Panc1 (cell line): ENCODE measurements at regions not wholly inside any gene's neighbourhood (a gene's known extent, or its start where the extent isn't known, plus 50 kb on each side); places are given as distances from the start of the nearest gene placed in this dataset.

ENCODE experiments used
- CTCF ChIP-seq: fragments of 450-650 bp; IDR thresholded peaks from 2 replicates; pipeline ENCODE4 v1.5.1; 2017; ENCODE audit warnings: mild to moderate bottlenecking
- POLR2AphosphoS5 ChIP-seq: IDR thresholded peaks from 2 replicates; pipeline ENCODE4 v1.6.1; 2012; ENCODE audit warnings: mild to moderate bottlenecking, low read depth, low read length, moderate library complexity
- TCF7L2 ChIP-seq: IDR thresholded peaks from 2 replicates; pipeline ENCODE4 v1.6.1; 2011; ENCODE audit warnings: mild to moderate bottlenecking, low read depth, low read length, inconsistent platforms

GRCh38 chr9:108417312-108417711, 438.5 kb downstream of the ACTL7B start:
- no peak for TF ChIP-seq CTCF
- TF ChIP-seq POLR2AphosphoS5, result no peak
- no peak for TF ChIP-seq TCF7L2
